HEK293T (cell line): ENCODE measurements at regions not wholly inside any gene's neighbourhood (a gene's known extent, or its start where the extent isn't known, plus 50 kb on each side); places are given as distances from the start of the nearest gene placed in this dataset.

Experiments used
- ARNT ChIP-seq: fragments of 450-650 bp; IDR thresholded peaks from 2 replicates; pipeline ENCODE4 v1.6.1; 2017; ENCODE audit warnings: mild to moderate bottlenecking
- BHLHE40 ChIP-seq: fragments of 450-650 bp; IDR thresholded peaks from 2 replicates; pipeline ENCODE4 v1.6.1; 2016; ENCODE audit warnings: mild to moderate bottlenecking, moderate library complexity, borderline replicate concordance
- ELF4 ChIP-seq: fragments of 450-650 bp; IDR thresholded peaks from 2 replicates; pipeline ENCODE4 v1.6.1; 2017; ENCODE audit warnings: antibody characterized with exemption
- FOXM1 ChIP-seq: fragments of 450-650 bp; IDR thresholded peaks from 2 replicates; pipeline ENCODE4 v1.6.1; 2017; ENCODE audit warnings: mild to moderate bottlenecking, borderline replicate concordance
- PKNOX1 ChIP-seq: fragments of 450-650 bp; IDR thresholded peaks from 2 replicates; pipeline ENCODE4 v1.6.1; 2016
- SP1 ChIP-seq: fragments of 450-650 bp; IDR thresholded peaks from 2 replicates; pipeline ENCODE4 v1.6.1; 2017
- SUZ12 ChIP-seq: fragments of 450-650 bp; IDR thresholded peaks from 2 replicates; pipeline ENCODE4 v1.6.1; 2016; ENCODE audit warnings: mild to moderate bottlenecking

GRCh38 chr12:95386051-95386450, 87.9 kb upstream of the METAP2 start:
- TF ChIP-seq SP1 (no peak), ARNT (no peak), FOXM1 (no peak), BHLHE40 (no peak), PKNOX1 (no peak), ELF4 (no peak), SUZ12 (no peak)
